CD4-positive, alpha-beta T cell (primary cell): ENCODE measurements at regions not wholly inside any gene's neighbourhood (a gene's known extent, or its start where the extent isn't known, plus 50 kb on each side); places are given as distances from the start of the nearest gene placed in this dataset.

Experiments
- ATAC-seq: fragments of 200-7000 bp; cut with Tn5 transposase; one replicate; pipeline ENCODE4 v1.10.0; 2022; ENCODE audit warnings: mild to moderate bottlenecking; ENCODE audit not compliant: poor library complexity
- CTCF ChIA-PET: fragments of 350-600 bp; sonication (Branson Sonifier 250); formaldehyde crosslinking; loops from one replicate; lab custom pipeline; 2021; ENCODE audit warnings: antibody characterized with exemption, inconsistent platforms; lab: Charles Lee
- POLR2A ChIA-PET: fragments of 350-600 bp; sonication (Branson Sonifier 250); formaldehyde crosslinking; loops from one replicate; lab custom pipeline; 2021; ENCODE audit warnings: antibody characterized with exemption, inconsistent platforms; lab: Charles Lee
- DNase-seq, 14 experiments: peaks; one replicate each; pipeline ENCODE4 v3.0.0-alpha.2; 2013 to 2020; ENCODE audit warnings: mixed read lengths in 2 of 14
- H3K27ac ChIP-seq, 2 donors: one replicate each; pipeline versions ENCODE4 v1.5.1 to v1.7.0; 2013; ENCODE audit warnings: low read length in 2 of 2, low read depth in 1 of 2, mild to moderate bottlenecking in 1 of 2
- H3K27me3 ChIP-seq, 2 experiments: 1 replicate in 1 of 2; 2 replicates in 1 of 2; pipeline versions ENCODE4 v1.6.1 to v1.7.0; 2013; ENCODE audit warnings: low read length in 2 of 2, control low read depth in 1 of 2, mild to moderate bottlenecking in 1 of 2, moderate library complexity in 1 of 2; ENCODE audit not compliant: insufficient read depth in 2 of 2, control insufficient read depth in 1 of 2
- H3K36me3 ChIP-seq: one replicate; pipeline ENCODE4 v1.6.1; 2013; ENCODE audit warnings: low read length, control low read depth; ENCODE audit not compliant: insufficient read depth
- H3K4me1 ChIP-seq: one replicate; pipeline ENCODE4 v1.6.1; 2013; ENCODE audit warnings: low read length, control low read depth; ENCODE audit not compliant: insufficient read depth
- H3K4me3 ChIP-seq: one replicate; pipeline ENCODE4 v1.5.1; 2013; ENCODE audit warnings: mild to moderate bottlenecking, low read length, moderate library complexity
- H3K9me3 ChIP-seq, 2 experiments: 1 replicate in 1 of 2; 2 replicates in 1 of 2; pipeline versions ENCODE4 v1.6.1 to v1.7.0; 2013; ENCODE audit warnings: low read length in 2 of 2, mild to moderate bottlenecking in 2 of 2, control low read depth in 1 of 2, moderate library complexity in 1 of 2; ENCODE audit not compliant: control insufficient read depth in 1 of 2, insufficient read depth in 1 of 2
- H3K27ac Mint-ChIP-seq: one replicate; pipeline ENCODE4 v1.8.0; 2020; ENCODE audit warnings: mixed read lengths
- H3K27me3 Mint-ChIP-seq: one replicate; pipeline ENCODE4 v1.8.0; 2021; ENCODE audit warnings: mixed read lengths
- H3K36me3 Mint-ChIP-seq: one replicate; pipeline ENCODE4 v1.8.0; 2021; ENCODE audit warnings: low read depth, mixed read lengths
- H3K4me1 Mint-ChIP-seq: one replicate; pipeline ENCODE4 v1.8.0; 2021; ENCODE audit warnings: low read depth, mixed read lengths
- H3K4me3 Mint-ChIP-seq: one replicate; pipeline ENCODE4 v1.8.0; 2020; ENCODE audit warnings: mild to moderate bottlenecking, mixed read lengths
- H3K9me3 Mint-ChIP-seq: one replicate; pipeline ENCODE4 v1.8.0; 2020; ENCODE audit warnings: mixed read lengths
- CTCF ChIP-seq: fragments of 200-600 bp; IDR thresholded peaks from one replicate; pipeline ENCODE4 v1.8.0; 2022; ENCODE audit warnings: antibody characterized with exemption, mild to moderate bottlenecking
- intact Hi-C, 2 experiments: fragments of 100-400 bp; cut with DNase I in 1 of 2; cut with micrococcal nuclease in 1 of 2; formaldehyde crosslinking; loops; one replicate each; pipeline versions ENCODE4 v1.15.1 to v1.9.0; 2023 to 2025; cut with DNase I, micrococcal nuclease

GRCh38 chr1:5220421-5220820 is 566.0 kb downstream of the AJAP1 start:
- Mint-ChIP-seq H3K36me3 (no peaks in the 10 kb centered on the region), H3K27me3 (peaks cover 9% of the 10 kb centered on the region), H3K4me3 (no peak overlapping the region), H3K27ac (no peak overlapping the region), H3K9me3 (no peaks in the 10 kb centered on the region), H3K4me1 (no peaks in the 10 kb centered on the region)
- DNase-seq (no peak), ATAC-seq (no peak)
- Histone ChIP-seq H3K27ac (no peak overlapping the region), H3K9me3 (no peaks in the 10 kb centered on the region), H3K36me3 (no peaks in the 10 kb centered on the region), H3K4me1 (no peaks in the 10 kb centered on the region), H3K4me3 (no peak overlapping the region), H3K27me3 (no peaks in the 10 kb centered on the region)
- ChIA-PET CTCF (interaction anchor here (0.6 kb wide), 1 partner anchor 10 kb away, joined by 3 read pairs; no protein-coding TSS in a partner anchor), POLR2A (no interaction called here)
- TF ChIP-seq CTCF, result no peak
- intact Hi-C loops, result no loop called here

- TF ChIP-seq CTCF, result no peak
- no peaks in the 10 kb centered on the region for H3K36me3 ChIP-seq
- ATAC-seq, result no peak
- DNase-seq, result no peak
- intact Hi-C loops, result no loop called here
- H3K4me3 ChIP-seq, result no peak overlapping the region
- ChIA-PET CTCF (no interaction called here), POLR2A (no interaction called here)
- Mint-ChIP-seq H3K27ac (no peak overlapping the region), H3K27me3 (peaks cover 8% of the 10 kb centered on the region), H3K36me3 (no peaks in the 10 kb centered on the region), H3K4me3 (no peak overlapping the region), H3K4me1 (no peaks in the 10 kb centered on the region), H3K9me3 (no peaks in the 10 kb centered on the region)
- H3K9me3 ChIP-seq, result no peaks in the 10 kb centered on the region
- peaks cover 0 to 2% of the 10 kb centered on the region in 2 experiments for H3K27me3 ChIP-seq
- no peak overlapping the region for H3K27ac ChIP-seq
- no peaks in the 10 kb centered on the region for H3K4me1 ChIP-seq
These were observed 545.6 kb downstream of the AJAP1 start for GRCh38 chr1:5200006-5200405.

- Histone ChIP-seq H3K4me3 (no peak overlapping the region), H3K27me3 (peaks cover 0 to 2% of the 10 kb centered on the region in 2 experiments), H3K4me1 (no peaks in the 10 kb centered on the region), H3K36me3 (no peaks in the 10 kb centered on the region), H3K27ac (no peak overlapping the region), H3K9me3 (no peaks in the 10 kb centered on the region)
- no peak for TF ChIP-seq CTCF
- intact Hi-C loops, result no loop called here
- ATAC-seq, result no peak
- H3K27ac Mint-ChIP-seq, result no peak overlapping the region
- POLR2A ChIA-PET, result no interaction called here
- peaks cover 8% of the 10 kb centered on the region for H3K27me3 Mint-ChIP-seq
- H3K9me3 Mint-ChIP-seq, result no peaks in the 10 kb centered on the region
- CTCF ChIA-PET, result no interaction called here
- no peak for DNase-seq
- no peaks in the 10 kb centered on the region for H3K4me1 Mint-ChIP-seq
- no peaks in the 10 kb centered on the region for H3K36me3 Mint-ChIP-seq
- H3K4me3 Mint-ChIP-seq, result no peak overlapping the region
These were observed 543.9 kb downstream of the AJAP1 start for GRCh38 chr1:5198328-5198727.
